ENCODE measurements at regions not wholly inside any gene's neighbourhood (a gene's known extent, or its start where the extent isn't known, plus 50 kb on each side); places are given as distances from the start of the nearest gene placed in this dataset.

GRCh38 chr10:123351715-123352114, 197.5 kb downstream of the BUB3 start:
- TF ChIP-seq CTCF (tag by site-specific recombination; IDR thresholded peaks at IDR 0.05) (no peak), ZBTB6 (tag by site-specific recombination; IDR thresholded peaks at IDR 0.05) (no peak), ZNF266 (tag by site-specific recombination; IDR thresholded peaks at IDR 0.05; ENCODE audit: low read depth) (no peak)

Measured in HEK293 (cell line).